Stimulated activated effector memory CD8-positive, alpha-beta T cell treated with anti-CD3 and anti-CD28 coated beads, Interleukin-12 subunit alpha, Interleukin-12 subunit beta, amount 100 ng/mL, for 72 hours (primary cell): ENCODE measurements at regions not wholly inside any gene's neighbourhood (a gene's known extent, or its start where the extent isn't known, plus 50 kb on each side); places are given as distances from the start of the nearest gene placed in this dataset.
"Not testable (repeated sequence)": the region's sequence is repeated elsewhere in the genome, so short reads cannot be mapped to it uniquely, and the experiment has no call there.

Source experiments
- ATAC-seq: fragments of 150-1000 bp; cut with Tn5 transposase; 2 replicates; pipeline ENCODE4 v1.10.0; 2021
- DNase-seq, 2 donors: peaks; one replicate each; pipeline ENCODE4 v3.0.0; 2021 to 2022; ENCODE audit warnings: low spot score in 2 of 2
- H3K27ac Mint-ChIP-seq: one replicate; pipeline ENCODE4 v1.8.0; 2022; ENCODE audit warnings: mild to moderate bottlenecking, mixed read lengths
- H3K36me3 Mint-ChIP-seq: one replicate; pipeline ENCODE4 v1.8.0; 2022; ENCODE audit warnings: mild to moderate bottlenecking, mixed read lengths
- H3K4me1 Mint-ChIP-seq: one replicate; pipeline ENCODE4 v1.8.0; 2022; ENCODE audit warnings: mixed read lengths
- H3K4me3 Mint-ChIP-seq: one replicate; pipeline ENCODE4 v1.8.0; 2022; ENCODE audit warnings: mild to moderate bottlenecking, mixed read lengths
- H3K9me3 Mint-ChIP-seq: one replicate; pipeline ENCODE4 v1.8.0; 2022; ENCODE audit warnings: mixed read lengths

GRCh38 chr7:25069900-25070443 lies 55.1 kb downstream of the CYCS start:
- H3K4me1 Mint-ChIP-seq = peaks cover 16% of the 10 kb centered on the region

GRCh38 chr7:25068502-25069213 lies 56.4 kb downstream of the CYCS start:
- no peak for DNase-seq
- Mint-ChIP-seq H3K27ac (no peak overlapping the region), H3K9me3 (no peaks in the 10 kb centered on the region), H3K36me3 (no peaks in the 10 kb centered on the region), H3K4me3 (no peak overlapping the region), H3K4me1 (peaks cover 16% of the 10 kb centered on the region)
- no peak for ATAC-seq

More at GRCh38 chr7:25069900-25070443, 55.1 kb downstream of the CYCS start:
- peak; percentile 21 for ATAC-seq
- H3K36me3 Mint-ChIP-seq = no peaks in the 10 kb centered on the region
- DNase-seq = peak in 1 of 2 donors; percentile 11
- H3K9me3 Mint-ChIP-seq = no peaks in the 10 kb centered on the region
- no peak overlapping the region for H3K27ac Mint-ChIP-seq
- H3K4me3 Mint-ChIP-seq = no peak overlapping the region

- Mint-ChIP-seq H3K4me1 (peaks cover 16% of the 10 kb centered on the region), H3K27ac (no peak overlapping the region), H3K36me3 (no peaks in the 10 kb centered on the region), H3K9me3 (no peaks in the 10 kb centered on the region), H3K4me3 (no peak overlapping the region)
- ATAC-seq (no peak), DNase-seq (no peak)
Measured at GRCh38 chr7:25067726-25068501, 57.1 kb downstream of the CYCS start.

- Mint-ChIP-seq H3K27ac (no peak overlapping the region), H3K9me3 (no peaks in the 10 kb centered on the region), H3K4me3 (no peak overlapping the region), H3K4me1 (peaks cover 16% of the 10 kb centered on the region), H3K36me3 (no peaks in the 10 kb centered on the region)
- no peak for DNase-seq
- ATAC-seq = peak; percentile 92
Measured at GRCh38 chr7:25066253-25066652, 58.8 kb downstream of the CYCS start.

GRCh38 chr7:25062380-25062779 lies 62.7 kb downstream of the CYCS start:
- no peak overlapping the region for H3K4me3 Mint-ChIP-seq
- DNase-seq (no peak), ATAC-seq (no peak)
- H3K4me1 Mint-ChIP-seq = peaks cover 8% of the 10 kb centered on the region
- no peaks in the 10 kb centered on the region for H3K9me3 Mint-ChIP-seq
- no peak overlapping the region for H3K27ac Mint-ChIP-seq
- no peaks in the 10 kb centered on the region for H3K36me3 Mint-ChIP-seq

- no peak for ATAC-seq
- no peaks in the 10 kb centered on the region for H3K36me3 Mint-ChIP-seq
- H3K27ac Mint-ChIP-seq = no peak overlapping the region
Measured at GRCh38 chr7:25060487-25061055, 64.5 kb downstream of the CYCS start.

GRCh38 chr7:25059576-25059975 lies 65.5 kb downstream of the CYCS start:
- H3K9me3 Mint-ChIP-seq = no peaks in the 10 kb centered on the region
- no peak for ATAC-seq
- H3K36me3 Mint-ChIP-seq = no peaks in the 10 kb centered on the region
- DNase-seq = no peak
- no peaks in the 10 kb centered on the region for H3K4me1 Mint-ChIP-seq
- no peak overlapping the region for H3K4me3 Mint-ChIP-seq
- peak overlapping the region; percentile 69 for H3K27ac Mint-ChIP-seq

More at GRCh38 chr7:25060487-25061055, 64.5 kb downstream of the CYCS start:
- no peaks in the 10 kb centered on the region for H3K4me1 Mint-ChIP-seq
- no peak overlapping the region for H3K4me3 Mint-ChIP-seq
- H3K9me3 Mint-ChIP-seq = no peaks in the 10 kb centered on the region
- DNase-seq = no peak

- H3K36me3 Mint-ChIP-seq = no peaks in the 10 kb centered on the region
- H3K4me1 Mint-ChIP-seq = no peaks in the 10 kb centered on the region
- ATAC-seq = no peak
- no peak overlapping the region for H3K4me3 Mint-ChIP-seq
- DNase-seq = no peak
- H3K27ac Mint-ChIP-seq = no peak overlapping the region
- H3K9me3 Mint-ChIP-seq = no peaks in the 10 kb centered on the region
Measured at GRCh38 chr7:25056368-25056767, 68.7 kb downstream of the CYCS start.

- ATAC-seq (no peak), DNase-seq (no peak)
- Mint-ChIP-seq H3K36me3 (no peaks in the 10 kb centered on the region), H3K27ac (no peak overlapping the region), H3K9me3 (no peaks in the 10 kb centered on the region), H3K4me1 (no peaks in the 10 kb centered on the region), H3K4me3 (no peak overlapping the region)
Measured at GRCh38 chr7:25055520-25056220, 69.4 kb downstream of the CYCS start.

GRCh38 chr7:25054819-25055519 lies 70.1 kb downstream of the CYCS start:
- DNase-seq (no peak), ATAC-seq (no peak)
- Mint-ChIP-seq H3K9me3 (no peaks in the 10 kb centered on the region), H3K36me3 (no peaks in the 10 kb centered on the region), H3K27ac (no peak overlapping the region), H3K4me3 (no peak overlapping the region), H3K4me1 (no peaks in the 10 kb centered on the region)

GRCh38 chr7:25050223-25050622 lies 70.2 kb upstream of the OSBPL3 start:
- no peaks in the 10 kb centered on the region for H3K9me3 Mint-ChIP-seq
- no peaks in the 10 kb centered on the region for H3K4me1 Mint-ChIP-seq
- H3K36me3 Mint-ChIP-seq = no peaks in the 10 kb centered on the region
- H3K27ac Mint-ChIP-seq = no peak overlapping the region
- ATAC-seq (no peak), DNase-seq (no peak)
- H3K4me3 Mint-ChIP-seq = no peak overlapping the region

- H3K36me3 Mint-ChIP-seq = no peaks in the 10 kb centered on the region
- ATAC-seq (no peak), DNase-seq (no peak)
- H3K9me3 Mint-ChIP-seq = no peaks in the 10 kb centered on the region
- no peak overlapping the region for H3K27ac Mint-ChIP-seq
- H3K4me3 Mint-ChIP-seq = no peak overlapping the region
- no peaks in the 10 kb centered on the region for H3K4me1 Mint-ChIP-seq
Measured at GRCh38 chr7:25048444-25048834, 68.5 kb upstream of the OSBPL3 start.

- not testable (repeated sequence) for H3K27ac Mint-ChIP-seq, ATAC-seq, H3K9me3 Mint-ChIP-seq, H3K4me1 Mint-ChIP-seq, DNase-seq, H3K4me3 Mint-ChIP-seq, H3K36me3 Mint-ChIP-seq
Measured at GRCh38 chr7:25047571-25048443, 67.8 kb upstream of the OSBPL3 start.

- no peak overlapping the region for H3K27ac Mint-ChIP-seq
- H3K9me3 Mint-ChIP-seq = peaks cover 6% of the 10 kb centered on the region
- DNase-seq (no peak), ATAC-seq (no peak)
- H3K36me3 Mint-ChIP-seq = no peaks in the 10 kb centered on the region
- H3K4me1 Mint-ChIP-seq = no peaks in the 10 kb centered on the region
- H3K4me3 Mint-ChIP-seq = no peak overlapping the region
Measured at GRCh38 chr7:25037325-25037724, 57.3 kb upstream of the OSBPL3 start.
